Astrocyte (in vitro differentiated cells and primary cell): ENCODE measurements at regions not wholly inside any gene's neighbourhood (a gene's known extent, or its start where the extent isn't known, plus 50 kb on each side); places are given as distances from the start of the nearest gene placed in this dataset.

ENCODE experiments used
- DNase-seq: peaks from one replicate; pipeline ENCODE4 v3.0.0-alpha.2; 2010; ENCODE audit warnings: low read depth
- FAIRE-seq: peaks from 2 replicates; lab custom pipeline; 2011; peaks lifted over from hg19 to GRCh38; lab: Jason Lieb, UNC
- H2AFZ ChIP-seq: 2 replicates; pipeline ENCODE4 v1.6.0; 2012; ENCODE audit warnings: low read depth, low read length, inconsistent platforms
- H3K27ac ChIP-seq: 2 replicates; pipeline ENCODE4 v1.5.1; 2011; ENCODE audit warnings: low read depth, low read length, inconsistent platforms
- H3K27me3 ChIP-seq: 2 replicates; pipeline ENCODE4 v1.6.0; 2011; ENCODE audit warnings: low read length, inconsistent platforms; ENCODE audit not compliant: insufficient read depth
- H3K36me3 ChIP-seq: 2 replicates; pipeline ENCODE4 v1.5.1; 2011; ENCODE audit warnings: low read length, inconsistent platforms; ENCODE audit not compliant: insufficient read depth
- H3K4me1 ChIP-seq: 2 replicates; pipeline ENCODE4 v1.5.1; 2011; ENCODE audit warnings: low read length, inconsistent platforms; ENCODE audit not compliant: insufficient read depth
- H3K4me2 ChIP-seq: 2 replicates; pipeline ENCODE4 v1.6.0; 2012; ENCODE audit warnings: low read length, inconsistent platforms
- H3K4me3 ChIP-seq: 2 replicates; pipeline ENCODE4 v1.5.1; 2011; ENCODE audit warnings: low read depth, mild to moderate bottlenecking, low read length, inconsistent platforms; ENCODE audit not compliant: insufficient read depth
- H3K79me2 ChIP-seq: 2 replicates; pipeline ENCODE4 v1.6.0; 2012; ENCODE audit warnings: mild to moderate bottlenecking, low read length, inconsistent platforms; ENCODE audit not compliant: insufficient read depth
- H3K9ac ChIP-seq: 2 replicates; pipeline ENCODE4 v1.6.0; 2012; ENCODE audit warnings: mild to moderate bottlenecking, low read length, inconsistent platforms
- H3K9me3 ChIP-seq: 2 replicates; pipeline ENCODE4 v1.5.1; 2012; ENCODE audit warnings: low read depth, mild to moderate bottlenecking, low read length, inconsistent platforms; ENCODE audit not compliant: insufficient read depth
- H4K20me1 ChIP-seq: 2 replicates; pipeline ENCODE4 v1.6.0; 2012; ENCODE audit warnings: low read length, inconsistent platforms; ENCODE audit not compliant: insufficient read depth
- H3K27ac Mint-ChIP-seq: one replicate; pipeline ENCODE4 v1.8.0; 2021; ENCODE audit warnings: mild to moderate bottlenecking, mixed read lengths; ENCODE audit not compliant: unreplicated experiment
- H3K27me3 Mint-ChIP-seq: one replicate; pipeline ENCODE4 v1.8.0; 2021; ENCODE audit warnings: low read depth, mixed read lengths; ENCODE audit not compliant: unreplicated experiment
- H3K36me3 Mint-ChIP-seq: one replicate; pipeline ENCODE4 v1.8.0; 2021; ENCODE audit warnings: low read depth, mixed read lengths; ENCODE audit not compliant: unreplicated experiment
- H3K4me1 Mint-ChIP-seq: one replicate; pipeline ENCODE4 v1.8.0; 2021; ENCODE audit warnings: low read depth, mixed read lengths; ENCODE audit not compliant: unreplicated experiment
- H3K4me3 Mint-ChIP-seq: one replicate; pipeline ENCODE4 v1.8.0; 2021; ENCODE audit warnings: mild to moderate bottlenecking, moderate library complexity, mixed read lengths; ENCODE audit not compliant: unreplicated experiment
- H3K9me3 Mint-ChIP-seq: one replicate; pipeline ENCODE4 v1.8.0; 2021; ENCODE audit warnings: mild to moderate bottlenecking, mixed read lengths; ENCODE audit not compliant: unreplicated experiment
- EZH2 ChIP-seq: IDR thresholded peaks from 2 replicates; pipeline ENCODE4 v1.6.1; 2012; ENCODE audit warnings: mild to moderate bottlenecking, low read length, inconsistent platforms; ENCODE audit not compliant: insufficient read depth
- TF ChIP-seq, protein P1 (sequence below): IDR thresholded peaks from 2 replicates; pipeline ENCODE4 v1.5.1; 2011; ENCODE audit warnings: low read depth, mild to moderate bottlenecking, inconsistent platforms, low read length, moderate library complexity; ENCODE audit not compliant: insufficient read depth

DNA sequence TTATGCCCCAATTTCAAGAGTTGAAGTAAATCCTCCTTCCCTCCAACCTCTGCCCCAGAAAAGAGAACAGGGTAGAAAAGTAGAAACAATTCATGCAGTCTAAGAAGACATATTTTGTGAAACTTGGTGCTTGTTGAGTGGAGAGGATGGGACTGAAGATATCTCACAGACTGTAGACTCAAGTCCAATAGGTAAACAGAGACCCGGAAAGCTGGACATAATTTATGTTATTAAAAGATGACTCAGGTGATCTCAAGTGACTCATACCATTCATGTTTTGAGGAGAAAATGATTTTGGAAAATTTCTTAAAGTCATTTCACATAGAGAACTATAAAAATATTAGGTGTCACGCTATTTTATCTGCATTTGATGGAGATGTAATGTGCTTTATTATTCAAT, 203.1 kb upstream of the SOX9 start:
- Histone ChIP-seq H3K9ac (no peak overlapping the region), H3K79me2 (no peaks in the 10 kb centered on the region), H2AFZ (no peak overlapping the region), H3K4me2 (no peak overlapping the region), H3K27me3 (no peaks in the 10 kb centered on the region), H3K36me3 (no peaks in the 10 kb centered on the region), H3K27ac (no peak overlapping the region), H3K4me1 (peaks cover 11% of the 10 kb centered on the region), H3K9me3 (no peaks in the 10 kb centered on the region), H3K4me3 (no peak overlapping the region), H4K20me1 (no peaks in the 10 kb centered on the region)
- no peak for TF ChIP-seq EZH2
- TF ChIP-seq, protein P1, sequence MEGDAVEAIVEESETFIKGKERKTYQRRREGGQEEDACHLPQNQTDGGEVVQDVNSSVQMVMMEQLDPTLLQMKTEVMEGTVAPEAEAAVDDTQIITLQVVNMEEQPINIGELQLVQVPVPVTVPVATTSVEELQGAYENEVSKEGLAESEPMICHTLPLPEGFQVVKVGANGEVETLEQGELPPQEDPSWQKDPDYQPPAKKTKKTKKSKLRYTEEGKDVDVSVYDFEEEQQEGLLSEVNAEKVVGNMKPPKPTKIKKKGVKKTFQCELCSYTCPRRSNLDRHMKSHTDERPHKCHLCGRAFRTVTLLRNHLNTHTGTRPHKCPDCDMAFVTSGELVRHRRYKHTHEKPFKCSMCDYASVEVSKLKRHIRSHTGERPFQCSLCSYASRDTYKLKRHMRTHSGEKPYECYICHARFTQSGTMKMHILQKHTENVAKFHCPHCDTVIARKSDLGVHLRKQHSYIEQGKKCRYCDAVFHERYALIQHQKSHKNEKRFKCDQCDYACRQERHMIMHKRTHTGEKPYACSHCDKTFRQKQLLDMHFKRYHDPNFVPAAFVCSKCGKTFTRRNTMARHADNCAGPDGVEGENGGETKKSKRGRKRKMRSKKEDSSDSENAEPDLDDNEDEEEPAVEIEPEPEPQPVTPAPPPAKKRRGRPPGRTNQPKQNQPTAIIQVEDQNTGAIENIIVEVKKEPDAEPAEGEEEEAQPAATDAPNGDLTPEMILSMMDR = no peak
- H3K27me3 Mint-ChIP-seq = no peaks in the 10 kb centered on the region
- H3K36me3 Mint-ChIP-seq = no peaks in the 10 kb centered on the region
- FAIRE-seq (no peak), DNase-seq (no peak)
- peaks cover 4% of the 10 kb centered on the region for H3K9me3 Mint-ChIP-seq
- peaks cover 23% of the 10 kb centered on the region for H3K4me1 Mint-ChIP-seq
- H3K27ac Mint-ChIP-seq = no peak overlapping the region
- H3K4me3 Mint-ChIP-seq = no peak overlapping the region

DNA sequence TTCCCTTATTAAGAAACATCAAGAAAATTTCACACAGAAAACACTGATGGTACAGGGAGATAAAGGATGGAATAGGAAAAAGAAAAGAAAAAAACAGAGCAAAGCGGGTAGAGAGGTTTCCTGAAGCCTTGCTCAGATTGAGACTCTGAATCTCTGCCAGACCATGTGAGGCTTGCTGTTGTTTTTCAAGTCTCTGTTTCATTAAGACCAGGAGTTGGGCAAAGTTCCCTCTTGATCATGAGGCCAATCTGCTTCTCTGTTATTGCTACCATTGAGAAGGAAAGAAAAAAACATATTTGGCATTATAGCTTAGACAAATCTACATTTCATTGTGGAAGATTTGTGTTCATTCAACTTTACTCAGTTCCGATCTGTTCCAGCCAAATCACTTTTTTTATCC, 201.6 kb upstream of the SOX9 start:
- no peaks in the 10 kb centered on the region for H3K27me3 ChIP-seq
- H3K4me1 ChIP-seq = peaks cover 12% of the 10 kb centered on the region
- H2AFZ ChIP-seq = no peak overlapping the region
- DNase-seq = no peak
- Mint-ChIP-seq H3K9me3 (peaks cover 4% of the 10 kb centered on the region), H3K4me1 (peaks cover 26% of the 10 kb centered on the region), H3K27ac (no peak overlapping the region), H3K36me3 (no peaks in the 10 kb centered on the region), H3K4me3 (no peak overlapping the region), H3K27me3 (no peaks in the 10 kb centered on the region)
- no peak overlapping the region for H3K27ac ChIP-seq
- no peaks in the 10 kb centered on the region for H3K79me2 ChIP-seq
- H3K9ac ChIP-seq = no peak overlapping the region
- FAIRE-seq = no peak
- TF ChIP-seq EZH2 = no peak
- TF ChIP-seq, protein P1 = no peak
- H3K9me3 ChIP-seq = no peaks in the 10 kb centered on the region
- no peak overlapping the region for H3K4me2 ChIP-seq
- no peaks in the 10 kb centered on the region for H4K20me1 ChIP-seq
- no peaks in the 10 kb centered on the region for H3K36me3 ChIP-seq
- H3K4me3 ChIP-seq = no peak overlapping the region

DNA sequence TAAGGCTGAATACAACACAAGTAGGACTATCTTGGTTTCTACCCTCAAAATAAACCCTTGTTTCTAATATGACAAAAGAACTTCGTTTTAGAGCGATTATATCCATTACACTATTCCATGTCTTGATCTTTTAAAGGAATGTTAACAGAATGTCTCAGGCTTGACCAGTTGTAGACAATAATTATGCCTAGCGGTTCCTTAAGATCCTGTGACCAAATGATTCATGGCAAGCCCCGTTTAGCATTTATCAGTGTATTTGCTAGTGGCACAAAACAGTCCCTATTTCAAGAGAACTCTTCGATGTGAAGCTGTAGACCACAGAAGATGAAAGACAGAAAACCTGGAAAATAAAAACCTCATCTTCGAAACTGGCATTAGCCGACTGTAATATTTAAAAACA, 200.9 kb upstream of the SOX9 start:
- TF ChIP-seq, protein P1 = no peak
- TF ChIP-seq EZH2 = no peak

More for the DNA sequence above, 200.9 kb upstream of the SOX9 start:
- H3K4me1 Mint-ChIP-seq = peaks cover 22% of the 10 kb centered on the region
- Histone ChIP-seq H3K36me3 (no peaks in the 10 kb centered on the region), H3K79me2 (no peaks in the 10 kb centered on the region), H3K27ac (no peak overlapping the region), H2AFZ (no peak overlapping the region), H3K4me2 (no peak overlapping the region), H4K20me1 (no peaks in the 10 kb centered on the region), H3K9me3 (no peaks in the 10 kb centered on the region), H3K9ac (no peak overlapping the region), H3K4me3 (no peak overlapping the region), H3K27me3 (no peaks in the 10 kb centered on the region), H3K4me1 (peaks cover 12% of the 10 kb centered on the region)
- H3K36me3 Mint-ChIP-seq = no peaks in the 10 kb centered on the region
- no peak overlapping the region for H3K27ac Mint-ChIP-seq
- FAIRE-seq = no peak
- no peak for DNase-seq
- peaks cover 4% of the 10 kb centered on the region for H3K9me3 Mint-ChIP-seq
- H3K27me3 Mint-ChIP-seq = no peaks in the 10 kb centered on the region
- H3K4me3 Mint-ChIP-seq = no peak overlapping the region
